Ovary (tissue), 7 donors: ENCODE measurements at regions not wholly inside any gene's neighbourhood (a gene's known extent, or its start where the extent isn't known, plus 50 kb on each side); places are given as distances from the start of the nearest gene placed in this dataset.
"Not testable (repeated sequence)": the region's sequence is repeated elsewhere in the genome, so short reads cannot be mapped to it uniquely, and the experiment has no call there.

ENCODE experiments used
- DNase-seq, 5 donors: peaks; one replicate each; pipeline ENCODE4 v3.0.0-alpha.2; 2019 to 2020
- H3K27ac ChIP-seq, 2 donors: fragments of 200-600 bp; one replicate each; pipeline versions ENCODE4 v1.5.1 to v1.8.0; 2019 to 2022
- H3K27me3 ChIP-seq: fragments of 200-600 bp; one replicate; pipeline ENCODE4 v1.8.0; 2022
- H3K36me3 ChIP-seq: fragments of 200-600 bp; sonication (generic); one replicate; pipeline ENCODE4 v1.5.1; 2019
- H3K4me1 ChIP-seq: one replicate; pipeline ENCODE4 v1.8.1; 2013; ENCODE audit warnings: mild to moderate bottlenecking, moderate library complexity; ENCODE audit not compliant: insufficient read depth
- H3K4me3 ChIP-seq: fragments of 200-600 bp; sonication (generic); one replicate; pipeline ENCODE4 v1.5.1; 2017
- H3K9me3 ChIP-seq, 2 donors: fragments of 200-600 bp in 1 of 2; sonication (generic) in 1 of 2; one replicate each; pipeline versions ENCODE4 v1.5.1 to v1.8.1; 2013 to 2019; ENCODE audit warnings: mild to moderate bottlenecking in 1 of 2, moderate library complexity in 1 of 2
- EP300 ChIP-seq: sonication (generic); formaldehyde crosslinking; IDR thresholded peaks from one replicate; pipeline ENCODE4 v1.6.1; 2017; ENCODE audit warnings: antibody characterized with exemption
- POLR2A ChIP-seq: fragments of 450-650 bp; IDR thresholded peaks from one replicate; pipeline ENCODE4 v1.6.1; 2017; ENCODE audit warnings: antibody characterized with exemption, mild to moderate bottlenecking, moderate library complexity
- WGBS, 3 donors: extraction: QIAGEN DNeasy Blood & Tissue Kit in 1 of 3; methylation state at CpG; one replicate each; pipeline versions ENCODE4 v1.1.5 to v1.1.7; 2013 to 2017; 5-methylcytosine and 5-hydroxymethylcytosine counted together
- intact Hi-C, 4 donors: fragments of 100-400 bp; cut with DNase I; formaldehyde crosslinking; loops; one replicate each; pipeline versions ENCODE4 v1.11.0 to v1.15.1; 2022 to 2023
- TF ChIP-seq, protein P1 (sequence below), 3 donors: fragments of 450-650 bp in 2 of 3; fragments of 200-600 bp in 1 of 3; IDR thresholded peaks; one replicate each; pipeline versions ENCODE4 v1.5.1 to v1.8.0; 2016 to 2022; ENCODE audit warnings: antibody characterized with exemption in 3 of 3, mild to moderate bottlenecking in 1 of 3
- donor health status: DM: no; HTN: no; CAD: no; lungs with moderate emphysema.
- donor health status: DM: no; HTN: no; CAD: no.
- donor health status: Bipolar disorder and iron deficiency.
- donor health status: DM: no; HTN: no; CAD: no.
- donor health status: DM: yes; HTN: yes; CAD: no.

- 66 to 78% (median 73%) methylated on average over 3 of the region's 3 CpGs for WGBS, 3 donors
- Histone ChIP-seq H3K27ac (no peak overlapping the region), H3K9me3 (no peaks in the 10 kb centered on the region), H3K4me3 (no peak overlapping the region), H3K27me3 (no peaks in the 10 kb centered on the region), H3K4me1 (no peaks in the 10 kb centered on the region), H3K36me3 (no peaks in the 10 kb centered on the region)
- intact Hi-C loops = no loop called here
- DNase-seq = no peak
- no peak for TF ChIP-seq POLR2A
- TF ChIP-seq, protein P1, sequence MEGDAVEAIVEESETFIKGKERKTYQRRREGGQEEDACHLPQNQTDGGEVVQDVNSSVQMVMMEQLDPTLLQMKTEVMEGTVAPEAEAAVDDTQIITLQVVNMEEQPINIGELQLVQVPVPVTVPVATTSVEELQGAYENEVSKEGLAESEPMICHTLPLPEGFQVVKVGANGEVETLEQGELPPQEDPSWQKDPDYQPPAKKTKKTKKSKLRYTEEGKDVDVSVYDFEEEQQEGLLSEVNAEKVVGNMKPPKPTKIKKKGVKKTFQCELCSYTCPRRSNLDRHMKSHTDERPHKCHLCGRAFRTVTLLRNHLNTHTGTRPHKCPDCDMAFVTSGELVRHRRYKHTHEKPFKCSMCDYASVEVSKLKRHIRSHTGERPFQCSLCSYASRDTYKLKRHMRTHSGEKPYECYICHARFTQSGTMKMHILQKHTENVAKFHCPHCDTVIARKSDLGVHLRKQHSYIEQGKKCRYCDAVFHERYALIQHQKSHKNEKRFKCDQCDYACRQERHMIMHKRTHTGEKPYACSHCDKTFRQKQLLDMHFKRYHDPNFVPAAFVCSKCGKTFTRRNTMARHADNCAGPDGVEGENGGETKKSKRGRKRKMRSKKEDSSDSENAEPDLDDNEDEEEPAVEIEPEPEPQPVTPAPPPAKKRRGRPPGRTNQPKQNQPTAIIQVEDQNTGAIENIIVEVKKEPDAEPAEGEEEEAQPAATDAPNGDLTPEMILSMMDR (IDR thresholded peaks at IDR 0.05) = no peak
- TF ChIP-seq EP300 = no peak
Observed at GRCh38 chrX:46168254-46168653, 377.0 kb downstream of the ZNF674 start.

- no peak for DNase-seq
- intact Hi-C loops = no loop called here
- WGBS, 3 donors = 35 to 61% (median 40%) methylated on average over 3 of the region's 3 CpGs
- no peak for TF ChIP-seq POLR2A
- TF ChIP-seq, protein P1 (IDR thresholded peaks at IDR 0.05) = no peak
- no peak for TF ChIP-seq EP300
- H3K27ac ChIP-seq = no peak overlapping the region
- H3K4me3 ChIP-seq = no peak overlapping the region
- H3K36me3 ChIP-seq = no peaks in the 10 kb centered on the region
- no peaks in the 10 kb centered on the region for H3K4me1 ChIP-seq
- H3K9me3 ChIP-seq = no peaks in the 10 kb centered on the region
- H3K27me3 ChIP-seq = no peaks in the 10 kb centered on the region
Observed at GRCh38 chrX:46165866-46166265, 379.4 kb downstream of the ZNF674 start.

DNA sequence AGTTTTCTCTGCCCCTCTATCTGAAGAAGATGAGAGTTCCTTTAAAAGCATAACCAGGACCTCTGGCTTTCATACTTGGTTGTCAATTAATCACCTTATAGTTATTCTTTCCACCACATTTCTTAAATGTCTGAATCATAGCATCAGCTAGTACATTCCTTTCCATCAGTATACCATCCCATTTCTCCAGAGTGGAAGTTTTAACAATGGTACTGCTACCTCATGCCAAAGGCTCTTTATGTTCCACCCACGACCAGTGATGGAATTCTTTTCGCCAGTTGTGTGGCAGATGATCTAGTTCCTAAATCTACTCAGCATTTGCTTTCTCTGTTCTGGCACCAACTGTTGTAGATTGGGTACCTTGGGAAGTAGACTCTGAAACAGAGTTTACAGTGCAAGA is 379.8 kb downstream of the ZNF674 start:
- WGBS, 3 donors = 57 to 61% (median 58%) methylated on average over 2 of the region's 2 CpGs
- H3K9me3 ChIP-seq = no peaks in the 10 kb centered on the region
- no peaks in the 10 kb centered on the region for H3K4me1 ChIP-seq
- no peaks in the 10 kb centered on the region for H3K27me3 ChIP-seq
- no peak overlapping the region for H3K27ac ChIP-seq
- TF ChIP-seq EP300 (no peak), POLR2A (no peak)
- TF ChIP-seq, protein P1 (IDR thresholded peaks at IDR 0.05) = no peak
- no peak for DNase-seq
- H3K36me3 ChIP-seq = no peaks in the 10 kb centered on the region
- intact Hi-C loops = no loop called here
- H3K4me3 ChIP-seq = no peak overlapping the region

DNA sequence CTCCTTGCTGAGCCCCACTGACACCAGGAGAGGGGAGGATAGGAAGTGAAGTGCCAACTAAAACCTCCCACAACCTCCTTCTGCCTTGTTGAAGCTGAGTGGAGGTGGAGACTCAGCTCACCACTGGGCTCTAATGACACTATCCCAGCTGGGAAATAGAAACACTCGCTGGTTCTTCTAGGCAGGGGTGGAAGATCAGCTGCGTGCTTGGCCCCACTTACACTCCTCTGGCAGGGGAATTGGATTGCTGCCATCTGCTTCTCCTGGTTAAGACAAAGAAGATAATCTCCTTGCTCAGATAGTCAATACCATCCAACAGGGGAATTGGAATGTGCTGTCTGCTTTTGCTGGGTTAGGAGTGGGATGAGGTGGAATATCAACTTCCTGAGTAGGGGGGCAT is 392.5 kb downstream of the ZNF674 start:
- TF ChIP-seq POLR2A = no peak
- no peak for TF ChIP-seq EP300
- TF ChIP-seq, protein P1 (IDR thresholded peaks at IDR 0.05) = no peak
- H3K9me3 ChIP-seq = no peaks in the 10 kb centered on the region
- no peaks in the 10 kb centered on the region for H3K36me3 ChIP-seq
- H3K4me1 ChIP-seq = no peaks in the 10 kb centered on the region
- no peaks in the 10 kb centered on the region for H3K27me3 ChIP-seq
- WGBS, 3 donors = 43 to 61% (median 56%) methylated on average over 2 of the region's 2 CpGs
- intact Hi-C loops = no loop called here
- no peak overlapping the region for H3K4me3 ChIP-seq
- H3K27ac ChIP-seq = no peak overlapping the region
- no peak for DNase-seq

GRCh38 chrX:46151332-46151731 is 393.9 kb downstream of the ZNF674 start:
- H3K4me3 ChIP-seq, H3K9me3 ChIP-seq, H3K27ac ChIP-seq, H3K4me1 ChIP-seq, DNase-seq, H3K36me3 ChIP-seq, intact Hi-C loops, H3K27me3 ChIP-seq: not testable (repeated sequence)
- WGBS, 3 donors = 80 to 87% (median 86%) methylated on average over 5 of the region's 5 CpGs
